AG08395 (cell line): ENCODE measurements at regions not wholly inside any gene's neighbourhood (a gene's known extent, or its start where the extent isn't known, plus 50 kb on each side); places are given as distances from the start of the nearest gene placed in this dataset.
"Not testable (repeated sequence)": the region's sequence is repeated elsewhere in the genome, so short reads cannot be mapped to it uniquely, and the experiment has no call there.

Experiments
- DNase-seq: peaks from one replicate; pipeline ENCODE4 v3.0.0; 2012; ENCODE audit warnings: mixed read lengths, low spot score

DNA sequence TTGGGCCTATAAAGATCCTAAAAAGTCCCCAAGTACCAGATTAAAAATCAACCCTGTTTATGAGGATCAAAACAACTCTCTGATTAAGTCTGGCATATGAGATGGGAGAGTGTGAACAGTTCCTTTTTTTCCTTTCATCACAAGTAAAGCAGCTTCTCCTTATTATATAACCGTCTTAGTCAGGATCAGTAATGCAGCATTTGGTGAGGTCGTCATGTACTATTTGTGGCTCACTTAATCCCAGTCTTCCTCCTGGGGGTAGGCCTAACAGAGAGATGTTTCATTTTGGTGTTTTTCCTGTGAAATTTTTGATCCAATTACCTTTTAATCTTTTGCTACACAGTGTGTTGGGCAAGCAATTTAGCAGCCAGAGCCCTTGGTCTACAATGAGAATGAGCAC lies 333.1 kb upstream of the KCNMB2 start:
- peak; percentile 23 for DNase-seq

- DNase-seq: no peak
Measured at GRCh38 chr3:178203650-178204049, 332.6 kb upstream of the KCNMB2 start.

DNA sequence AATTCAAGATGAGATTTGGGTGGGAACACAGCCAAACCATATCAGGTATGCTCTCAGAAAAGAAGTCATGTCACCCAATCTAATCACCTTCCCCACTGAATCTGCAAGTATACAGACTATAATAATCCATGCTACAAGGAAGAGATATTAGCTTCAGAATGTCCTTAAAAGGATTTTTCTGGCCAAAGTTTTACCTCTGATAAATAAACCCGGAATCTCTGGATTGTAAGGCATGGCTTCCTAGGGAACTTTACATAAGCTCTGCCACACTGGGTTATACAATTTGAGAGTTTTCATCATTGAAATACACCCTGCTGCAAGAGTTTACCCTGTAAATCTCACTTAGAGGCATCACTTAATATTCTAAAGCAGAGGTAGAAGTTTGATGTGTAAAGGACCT lies 330.5 kb upstream of the KCNMB2 start:
- DNase-seq: peak; percentile 12

DNA sequence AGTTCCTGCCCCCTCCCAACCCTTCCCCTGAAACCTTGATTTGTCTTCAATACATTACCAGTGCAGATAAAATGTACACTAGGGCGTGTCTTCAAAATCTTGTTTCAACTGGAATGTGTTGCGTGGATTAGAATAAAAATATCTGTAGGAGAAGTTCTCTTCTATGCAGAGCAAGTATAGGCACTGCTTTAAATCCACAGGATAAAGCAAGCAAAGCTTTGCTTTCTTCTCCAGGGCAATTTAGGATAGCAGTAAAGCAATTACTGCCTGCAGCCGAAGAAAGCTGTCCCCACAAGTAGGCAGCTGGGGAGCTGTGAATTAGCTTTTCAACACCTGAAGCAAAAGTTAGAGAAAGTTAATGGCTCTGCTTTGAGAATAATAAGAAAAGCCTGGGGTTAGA lies 329.7 kb upstream of the KCNMB2 start:
- no peak for DNase-seq

- not testable (repeated sequence) for DNase-seq
Measured at GRCh38 chr3:178207161-178207560, 329.1 kb upstream of the KCNMB2 start.

DNA sequence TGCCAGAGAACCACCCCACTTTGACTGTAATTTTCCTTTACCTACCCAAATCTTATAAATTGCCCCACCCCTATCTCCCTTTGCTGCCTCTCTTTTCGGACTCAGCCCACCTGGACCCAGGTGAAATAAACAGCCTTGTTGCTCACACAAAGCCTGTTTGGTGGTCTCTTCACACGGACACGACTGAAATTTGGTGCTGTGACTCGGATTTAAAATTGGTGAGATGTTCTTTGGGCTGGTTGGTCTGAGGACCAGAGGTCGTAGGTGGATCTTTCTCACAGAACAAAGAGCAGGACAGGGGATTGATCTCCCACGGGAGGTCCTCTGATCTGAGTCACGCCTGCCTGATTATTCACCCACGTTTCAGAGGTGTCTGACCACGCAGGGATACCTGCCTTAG lies 328.6 kb upstream of the KCNMB2 start:
- DNase-seq: not testable (repeated sequence)

DNA sequence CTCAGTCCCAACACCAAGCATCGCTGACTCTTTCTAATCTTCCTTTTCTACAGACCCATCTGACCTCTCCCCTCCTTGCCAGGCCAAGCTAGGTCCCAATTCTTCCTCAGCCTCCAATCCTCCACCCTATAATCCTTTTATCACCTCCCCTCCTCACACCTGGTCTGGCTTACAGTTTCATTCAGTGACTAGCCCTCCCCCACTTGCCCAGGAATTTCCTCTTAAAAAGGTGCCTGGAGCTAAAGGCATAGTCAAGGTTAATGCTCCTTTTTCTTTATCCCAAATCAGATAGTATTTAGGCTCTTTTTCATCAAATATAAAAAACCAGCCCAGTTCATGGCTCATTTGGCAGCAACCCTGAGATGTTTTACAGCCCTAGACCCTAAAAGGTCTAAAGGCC lies 327.1 kb upstream of the KCNMB2 start:
- not testable (repeated sequence) for DNase-seq

- DNase-seq: not testable (repeated sequence)
Measured at GRCh38 chr3:178209618-178210017, 326.6 kb upstream of the KCNMB2 start.

GRCh38 chr3:178211086-178211485 lies 325.1 kb upstream of the KCNMB2 start:
- not testable (repeated sequence) for DNase-seq

DNA sequence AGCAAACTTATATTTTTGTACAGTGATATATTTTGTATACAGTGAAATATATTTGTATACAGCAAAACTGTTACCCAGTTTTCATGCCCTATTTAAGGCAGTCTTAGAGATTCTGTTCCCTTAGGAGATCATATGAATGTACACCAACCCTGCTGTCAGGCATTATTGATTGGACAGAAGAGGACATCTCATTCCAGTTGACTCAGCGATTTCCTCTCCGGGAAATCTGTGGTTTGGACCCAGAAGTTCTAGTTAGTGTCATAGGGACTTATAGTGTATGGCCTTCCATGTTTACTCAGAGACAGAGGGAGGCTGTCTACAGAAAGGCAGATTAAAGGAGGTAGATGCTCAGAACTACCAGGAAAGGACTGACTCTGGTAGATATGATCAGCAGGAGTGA lies 318.8 kb upstream of the KCNMB2 start:
- no peak for DNase-seq

DNA sequence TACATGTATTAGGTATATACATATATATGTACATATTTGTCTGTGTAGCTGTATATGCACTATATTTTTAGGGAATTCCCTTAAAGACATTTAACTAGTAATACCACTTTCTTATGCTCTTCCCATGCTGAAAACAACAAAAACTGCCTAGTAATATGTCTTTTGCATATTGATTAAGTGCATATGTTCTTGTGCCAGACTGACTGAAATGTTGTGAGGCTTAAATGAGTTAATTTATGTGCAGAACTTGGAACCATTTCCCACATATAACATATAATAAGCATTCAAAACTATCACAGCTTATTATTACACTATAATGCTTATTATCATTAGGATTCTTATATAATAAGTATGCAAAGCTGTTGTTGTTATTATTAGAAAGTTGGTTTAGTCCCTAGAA lies 318.0 kb upstream of the KCNMB2 start:
- DNase-seq: no peak

- DNase-seq: not testable (repeated sequence)
Measured at GRCh38 chr3:178219661-178220060, 316.6 kb upstream of the KCNMB2 start.

GRCh38 chr3:178223876-178224275 lies 312.4 kb upstream of the KCNMB2 start:
- no peak for DNase-seq

- DNase-seq: no peak
Measured at GRCh38 chr3:178226094-178226493, 310.1 kb upstream of the KCNMB2 start.

GRCh38 chr3:178231645-178232044 lies 304.6 kb upstream of the KCNMB2 start:
- peak; percentile 2 for DNase-seq

DNA sequence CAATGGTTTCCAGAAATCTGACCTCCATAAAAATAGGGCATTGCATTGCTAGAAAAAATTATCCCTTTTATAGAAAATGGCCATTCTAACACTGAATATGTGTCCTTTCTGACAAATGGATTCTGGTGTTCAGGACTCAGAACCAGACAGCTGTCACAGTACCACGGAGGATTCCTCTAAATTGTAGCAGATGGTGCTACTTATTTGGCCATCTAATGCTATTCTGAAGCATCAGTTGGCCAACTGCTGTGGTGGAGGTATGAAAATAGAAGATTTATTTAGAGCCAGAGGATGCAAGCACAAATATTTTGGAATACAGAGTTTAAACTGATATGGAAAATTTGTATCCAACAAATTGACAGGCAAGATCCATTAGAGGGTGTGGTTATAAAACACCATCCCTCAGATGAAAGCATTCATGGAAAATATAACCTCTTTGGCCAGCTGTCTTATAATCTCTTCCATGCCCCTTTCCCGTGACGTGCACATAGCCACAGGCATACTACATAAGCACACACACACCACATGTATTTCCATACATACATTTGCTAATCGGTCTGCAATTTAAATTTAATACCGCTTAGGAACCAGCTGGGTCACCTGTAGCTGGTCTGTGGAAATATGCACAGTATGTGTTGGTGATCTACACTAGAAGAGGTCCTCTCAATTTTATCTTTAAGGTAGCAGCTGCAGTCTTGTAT lies 302.7 kb upstream of the KCNMB2 start:
- DNase-seq: no peak

GRCh38 chr3:178236555-178237277 lies 299.5 kb upstream of the KCNMB2 start:
- peak; percentile 41 for DNase-seq

DNA sequence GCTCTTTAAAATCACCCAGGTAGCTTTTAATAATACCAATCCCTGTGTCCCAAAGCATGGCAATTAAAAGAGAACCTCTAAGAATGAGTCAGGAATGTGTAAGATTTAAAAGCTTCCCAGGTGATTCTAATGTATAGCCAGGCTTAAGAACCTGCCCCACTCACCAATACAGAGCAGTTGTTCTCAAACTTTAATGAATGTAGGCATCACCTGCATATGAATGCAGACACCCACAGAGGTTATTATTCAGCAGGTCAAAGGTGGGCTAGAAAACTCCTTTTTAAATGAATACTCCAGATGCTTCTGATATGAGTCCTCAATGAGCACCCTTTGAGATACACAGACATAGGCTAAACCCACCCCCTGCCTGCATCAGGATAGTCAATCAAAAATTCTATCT lies 298.1 kb upstream of the KCNMB2 start:
- no peak for DNase-seq

GRCh38 chr3:178244733-178245709 lies 291.2 kb upstream of the KCNMB2 start:
- no peak for DNase-seq

- DNase-seq: no peak
Measured at GRCh38 chr3:178246004-178246403, 290.2 kb upstream of the KCNMB2 start.

DNA sequence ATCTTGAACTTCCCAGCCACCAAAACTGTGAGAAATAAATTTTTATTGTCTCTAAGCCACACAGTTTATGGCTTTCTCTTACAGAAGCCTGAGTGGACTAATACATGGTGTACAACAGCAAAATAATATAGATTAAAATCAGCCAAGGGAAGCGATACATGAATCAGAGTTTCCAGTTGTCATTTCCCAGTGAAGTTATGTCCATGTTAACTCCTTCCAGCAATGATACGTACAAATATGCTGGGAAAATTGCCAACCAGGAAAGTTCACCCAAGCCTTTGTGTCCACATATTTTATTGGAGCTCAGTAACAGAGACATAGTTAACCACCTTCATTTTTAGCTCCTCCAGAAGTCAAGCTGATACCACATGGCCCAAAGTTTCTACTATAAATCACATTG lies 280.9 kb upstream of the KCNMB2 start:
- DNase-seq: peak; percentile 4

- DNase-seq: no peak
Measured at GRCh38 chr3:178257491-178257890, 278.7 kb upstream of the KCNMB2 start.
